ENCODE measurements at regions not wholly inside any gene's neighbourhood (a gene's known extent, or its start where the extent isn't known, plus 50 kb on each side); places are given as distances from the start of the nearest gene placed in this dataset.

DNA sequence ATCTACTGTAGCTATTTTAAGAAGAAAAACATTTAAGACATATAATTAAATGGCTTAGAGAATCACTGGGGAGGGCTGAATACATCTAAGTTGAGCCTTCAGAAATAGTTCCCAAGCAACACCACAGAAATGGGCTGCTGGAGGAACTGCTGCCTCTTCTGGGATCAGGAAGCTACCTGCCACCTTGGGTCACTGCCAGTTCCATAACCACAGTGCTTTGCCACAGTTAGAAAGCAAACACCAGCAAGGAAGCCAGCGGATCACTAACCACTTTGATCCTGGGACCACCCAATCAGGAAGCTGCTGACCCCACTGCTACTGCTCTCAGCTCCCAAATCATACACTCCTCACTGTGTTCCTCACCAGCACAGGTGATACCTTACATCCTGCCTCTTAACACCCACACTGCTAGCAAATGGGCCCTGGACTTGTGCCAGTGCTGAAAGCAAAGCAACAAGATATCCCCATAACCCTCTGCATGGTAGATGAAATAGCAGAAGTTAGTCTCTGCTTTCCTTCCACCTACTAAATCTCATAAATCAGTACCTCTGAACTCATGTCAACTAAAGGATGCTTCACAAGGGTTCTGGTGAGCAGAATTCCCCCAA is 346.9 kb downstream of the DEPDC1B start:
- ATAC-seq = no peak
- CTCF ChIA-PET (ENCODE audit: low intra/inter-chr PET ratio, low total read pairs) = no interaction called here
- no peak for DNase-seq (ENCODE audit: low spot score)
- no TSS peak for BruUV-seq (replicated peaks)
- Histone ChIP-seq H3K36me3 (replicated peaks in 1 of 2; ENCODE audit: control insufficient read depth in 1 of 2, insufficient read depth in 2 of 2, low read length in 2 of 2) (no peaks in the 10 kb centered on the region), H3K4me1 (ENCODE audit: insufficient read depth, low read length) (peaks cover 23% of the 10 kb centered on the region), H3K9me3 (ENCODE audit: low read length) (no peaks in the 10 kb centered on the region), H3K79me2 (ENCODE audit: insufficient read depth, low read length) (no peaks in the 10 kb centered on the region), H3K27ac (ENCODE audit: extremely low read length, insufficient read depth, low read length) (no peak overlapping the region), H3K27me3 (ENCODE audit: control insufficient read depth in 1 of 2, insufficient read depth in 2 of 2, low read length in 2 of 2) (no peaks in the 10 kb centered on the region), H3K4me3 (replicated peaks in 1 of 3; ENCODE audit: insufficient read depth in 1 of 3, low read depth in 2 of 3, low read length in 3 of 3) (no peak overlapping the region), H2AFZ (ENCODE audit: low read length) (no peak overlapping the region), H3K9ac (ENCODE audit: insufficient read depth, low read depth, low read length) (no peak overlapping the region), H3K4me2 (ENCODE audit: low read depth, low read length) (no peak overlapping the region), H4K20me1 (ENCODE audit: insufficient read depth, low read length) (no peaks in the 10 kb centered on the region)
- intact Hi-C loops (cut with micrococcal nuclease; ENCODE audit: unreplicated experiment) = no loop called here
- in situ Hi-C loops (cut with HindIII; ENCODE audit: extremely low pct_ligation_motif_present, low pct_unique_long_range_greater_than_20kb) = no loop called here
- FAIRE-seq = no peak
- TF ChIP-seq SMAD1 (CRISPR knock-in tag; IDR thresholded peaks at IDR 0.05; ENCODE audit: borderline replicate concordance, low read depth) = no peak
- no peak for TF ChIP-seq MNT (IDR thresholded peaks at IDR 0.05)
- no peak for TF ChIP-seq ZNF160 (CRISPR knock-in tag; IDR thresholded peaks at IDR 0.05)
- no peak for TF ChIP-seq MXI1 (IDR thresholded peaks at IDR 0.05; ENCODE audit: borderline replicate concordance, low read depth, low read length)
- TF ChIP-seq AGO1 (IDR thresholded peaks at IDR 0.05; ENCODE audit: low read depth, low read length, poor library complexity, severe bottlenecking) = no peak
- TF ChIP-seq YEATS4 (CRISPR knock-in tag; IDR thresholded peaks at IDR 0.05; ENCODE audit: borderline replicate concordance) = no peak
- no peak for TF ChIP-seq FOXJ3 (CRISPR knock-in tag; IDR thresholded peaks at IDR 0.05; ENCODE audit: borderline replicate concordance)
- POLR2A ChIA-PET = no interaction called here
- WGBS (ENCODE audit: low lambda C conversion rate) = 60% methylated on average over 1 of the region's 1 CpG

GRCh38 chr5:60350794-60351193 is 349.2 kb downstream of the DEPDC1B start:
- FAIRE-seq = no peak
- no peak for ATAC-seq
- no peak for TF ChIP-seq ZNF569 (CRISPR knock-in tag; IDR thresholded peaks at IDR 0.05; ENCODE audit: borderline replicate concordance)
- TF ChIP-seq, protein P1, sequence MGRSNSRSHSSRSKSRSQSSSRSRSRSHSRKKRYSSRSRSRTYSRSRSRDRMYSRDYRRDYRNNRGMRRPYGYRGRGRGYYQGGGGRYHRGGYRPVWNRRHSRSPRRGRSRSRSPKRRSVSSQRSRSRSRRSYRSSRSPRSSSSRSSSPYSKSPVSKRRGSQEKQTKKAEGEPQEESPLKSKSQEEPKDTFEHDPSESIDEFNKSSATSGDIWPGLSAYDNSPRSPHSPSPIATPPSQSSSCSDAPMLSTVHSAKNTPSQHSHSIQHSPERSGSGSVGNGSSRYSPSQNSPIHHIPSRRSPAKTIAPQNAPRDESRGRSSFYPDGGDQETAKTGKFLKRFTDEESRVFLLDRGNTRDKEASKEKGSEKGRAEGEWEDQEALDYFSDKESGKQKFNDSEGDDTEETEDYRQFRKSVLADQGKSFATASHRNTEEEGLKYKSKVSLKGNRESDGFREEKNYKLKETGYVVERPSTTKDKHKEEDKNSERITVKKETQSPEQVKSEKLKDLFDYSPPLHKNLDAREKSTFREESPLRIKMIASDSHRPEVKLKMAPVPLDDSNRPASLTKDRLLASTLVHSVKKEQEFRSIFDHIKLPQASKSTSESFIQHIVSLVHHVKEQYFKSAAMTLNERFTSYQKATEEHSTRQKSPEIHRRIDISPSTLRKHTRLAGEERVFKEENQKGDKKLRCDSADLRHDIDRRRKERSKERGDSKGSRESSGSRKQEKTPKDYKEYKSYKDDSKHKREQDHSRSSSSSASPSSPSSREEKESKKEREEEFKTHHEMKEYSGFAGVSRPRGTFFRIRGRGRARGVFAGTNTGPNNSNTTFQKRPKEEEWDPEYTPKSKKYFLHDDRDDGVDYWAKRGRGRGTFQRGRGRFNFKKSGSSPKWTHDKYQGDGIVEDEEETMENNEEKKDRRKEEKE (IDR thresholded peaks at IDR 0.05) = no peak
- TF ChIP-seq PHF5A (CRISPR knock-in tag; IDR thresholded peaks at IDR 0.05; ENCODE audit: low read depth, unreplicated experiment) = no peak
- ChIA-PET POLR2A (no interaction called here), CTCF (ENCODE audit: low intra/inter-chr PET ratio, low total read pairs) (no interaction called here)
- Histone ChIP-seq H3K36me3 (replicated peaks in 1 of 2; ENCODE audit: control insufficient read depth in 1 of 2, insufficient read depth in 2 of 2, low read length in 2 of 2) (no peaks in the 10 kb centered on the region), H3K4me3 (replicated peaks in 1 of 3; ENCODE audit: insufficient read depth in 1 of 3, low read depth in 2 of 3, low read length in 3 of 3) (no peak overlapping the region), H3K27me3 (ENCODE audit: control insufficient read depth in 1 of 2, insufficient read depth in 2 of 2, low read length in 2 of 2) (no peaks in the 10 kb centered on the region), H3K27ac (ENCODE audit: extremely low read length, insufficient read depth, low read length) (no peak overlapping the region), H3K9ac (ENCODE audit: insufficient read depth, low read depth, low read length) (no peak overlapping the region), H4K20me1 (ENCODE audit: insufficient read depth, low read length) (no peaks in the 10 kb centered on the region), H3K9me3 (ENCODE audit: low read length) (no peaks in the 10 kb centered on the region), H3K4me2 (ENCODE audit: low read depth, low read length) (no peak overlapping the region), H2AFZ (ENCODE audit: low read length) (no peak overlapping the region), H3K79me2 (ENCODE audit: insufficient read depth, low read length) (no peaks in the 10 kb centered on the region), H3K4me1 (ENCODE audit: insufficient read depth, low read length) (peaks cover 18% of the 10 kb centered on the region)
- DNase-seq (ENCODE audit: low spot score) = no peak
- intact Hi-C loops (cut with micrococcal nuclease; ENCODE audit: unreplicated experiment) (no loop called here), in situ Hi-C loops (cut with HindIII; ENCODE audit: extremely low pct_ligation_motif_present, low pct_unique_long_range_greater_than_20kb) (no loop called here)
- BruUV-seq (replicated peaks) = no TSS peak
- WGBS (ENCODE audit: low lambda C conversion rate) = 51% methylated on average over 3 of the region's 3 CpGs
